ENCODE measurements at regions not wholly inside any gene's neighbourhood (a gene's known extent, or its start where the extent isn't known, plus 50 kb on each side); places are given as distances from the start of the nearest gene placed in this dataset.

- DNase-seq (no peak), FAIRE-seq (no peak)
- Histone ChIP-seq H3K4me3 (ENCODE audit: low read length in 3 of 3) (no peak overlapping the region), H3K4me1 (ENCODE audit: control insufficient read depth in 2 of 3, insufficient read depth in 2 of 3, low read depth in 1 of 3, low read length in 3 of 3) (peaks cover 0 to 20% (median 15%) of the 10 kb centered on the region in 3 donors), H3K9ac (ENCODE audit: low read length in 3 of 3) (no peak overlapping the region), H3K36me3 (ENCODE audit: control insufficient read depth in 2 of 3, insufficient read depth in 3 of 3, low read length in 3 of 3) (no peaks in the 10 kb centered on the region), H3K9me3 (ENCODE audit: control insufficient read depth in 2 of 3, insufficient read depth in 1 of 3, low read length in 3 of 3) (no peaks in the 10 kb centered on the region), H3K27ac (ENCODE audit: low read depth in 2 of 2, low read length in 2 of 2) (no peak overlapping the region), H3K27me3 (ENCODE audit: control insufficient read depth, insufficient read depth, low read length) (no peaks in the 10 kb centered on the region)
- TF ChIP-seq, protein P1, sequence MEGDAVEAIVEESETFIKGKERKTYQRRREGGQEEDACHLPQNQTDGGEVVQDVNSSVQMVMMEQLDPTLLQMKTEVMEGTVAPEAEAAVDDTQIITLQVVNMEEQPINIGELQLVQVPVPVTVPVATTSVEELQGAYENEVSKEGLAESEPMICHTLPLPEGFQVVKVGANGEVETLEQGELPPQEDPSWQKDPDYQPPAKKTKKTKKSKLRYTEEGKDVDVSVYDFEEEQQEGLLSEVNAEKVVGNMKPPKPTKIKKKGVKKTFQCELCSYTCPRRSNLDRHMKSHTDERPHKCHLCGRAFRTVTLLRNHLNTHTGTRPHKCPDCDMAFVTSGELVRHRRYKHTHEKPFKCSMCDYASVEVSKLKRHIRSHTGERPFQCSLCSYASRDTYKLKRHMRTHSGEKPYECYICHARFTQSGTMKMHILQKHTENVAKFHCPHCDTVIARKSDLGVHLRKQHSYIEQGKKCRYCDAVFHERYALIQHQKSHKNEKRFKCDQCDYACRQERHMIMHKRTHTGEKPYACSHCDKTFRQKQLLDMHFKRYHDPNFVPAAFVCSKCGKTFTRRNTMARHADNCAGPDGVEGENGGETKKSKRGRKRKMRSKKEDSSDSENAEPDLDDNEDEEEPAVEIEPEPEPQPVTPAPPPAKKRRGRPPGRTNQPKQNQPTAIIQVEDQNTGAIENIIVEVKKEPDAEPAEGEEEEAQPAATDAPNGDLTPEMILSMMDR (IDR thresholded peaks at IDR 0.05; ENCODE audit: borderline replicate concordance, extremely low read depth, insufficient read depth): no peak
- intact Hi-C loops (cut with DNase I): no loop called here
These were observed 242.8 kb upstream of the JADE1 start for GRCh38 chr4:128566693-128567092.

- TF ChIP-seq, protein P1 (IDR thresholded peaks at IDR 0.05; ENCODE audit: borderline replicate concordance, extremely low read depth, insufficient read depth): peak; percentile 81
- FAIRE-seq: no peak
- peak in 4 of 5 donors; percentile 79 to 81 (median 81) for DNase-seq
- no peaks in the 10 kb centered on the region for H3K36me3 ChIP-seq (ENCODE audit: control insufficient read depth in 2 of 3, insufficient read depth in 3 of 3, low read length in 3 of 3)
- no peak overlapping the region for H3K4me3 ChIP-seq (ENCODE audit: low read length in 3 of 3)
- intact Hi-C loops (cut with DNase I): no loop called here
- no peaks in the 10 kb centered on the region for H3K27me3 ChIP-seq (ENCODE audit: control insufficient read depth, insufficient read depth, low read length)
- no peak overlapping the region for H3K9ac ChIP-seq (ENCODE audit: low read length in 3 of 3)
- no peak overlapping the region for H3K27ac ChIP-seq (ENCODE audit: low read depth in 2 of 2, low read length in 2 of 2)
- no peaks in the 10 kb centered on the region for H3K9me3 ChIP-seq (ENCODE audit: control insufficient read depth in 2 of 3, insufficient read depth in 1 of 3, low read length in 3 of 3)
- peaks cover 0 to 16% (median 13%) of the 10 kb centered on the region in 3 donors for H3K4me1 ChIP-seq (ENCODE audit: control insufficient read depth in 2 of 3, insufficient read depth in 2 of 3, low read depth in 1 of 3, low read length in 3 of 3)
These were observed 243.8 kb upstream of the JADE1 start for GRCh38 chr4:128565565-128566186.

- no peak overlapping the region for H3K27ac ChIP-seq (ENCODE audit: low read depth in 2 of 2, low read length in 2 of 2)
- FAIRE-seq: no peak
- TF ChIP-seq, protein P1 (IDR thresholded peaks at IDR 0.05; ENCODE audit: borderline replicate concordance, extremely low read depth, insufficient read depth): no peak
- H3K9me3 ChIP-seq (ENCODE audit: control insufficient read depth in 2 of 3, insufficient read depth in 1 of 3, low read length in 3 of 3): no peaks in the 10 kb centered on the region
- no peak overlapping the region for H3K9ac ChIP-seq (ENCODE audit: low read length in 3 of 3)
- H3K27me3 ChIP-seq (ENCODE audit: control insufficient read depth, insufficient read depth, low read length): no peaks in the 10 kb centered on the region
- H3K4me1 ChIP-seq (ENCODE audit: control insufficient read depth in 2 of 3, insufficient read depth in 2 of 3, low read depth in 1 of 3, low read length in 3 of 3): peaks cover 0 to 12% (median 9%) of the 10 kb centered on the region in 3 donors
- intact Hi-C loops (cut with DNase I): no loop called here
- no peak for DNase-seq
- H3K4me3 ChIP-seq (ENCODE audit: low read length in 3 of 3): no peak overlapping the region
- H3K36me3 ChIP-seq (ENCODE audit: control insufficient read depth in 2 of 3, insufficient read depth in 3 of 3, low read length in 3 of 3): no peaks in the 10 kb centered on the region
These were observed 244.4 kb upstream of the JADE1 start for GRCh38 chr4:128565054-128565453.
